OCI-LY7 (cell line): ENCODE measurements at regions not wholly inside any gene's neighbourhood (a gene's known extent, or its start where the extent isn't known, plus 50 kb on each side); places are given as distances from the start of the nearest gene placed in this dataset.
A peak's percentile ranks its signal among the peaks of the same experiment; 100 is the strongest.
"Not testable (repeated sequence)": the region's sequence is repeated elsewhere in the genome, so short reads cannot be mapped to it uniquely, and the experiment has no call there.

Experiments used
- BruUV-seq: library from RNA; stranded (reverse); fragments of 400-500 nt; replicated peaks from 2 replicates; lab custom pipeline; 2021; lab: Mats Ljungman, UMichigan
- CTCF ChIA-PET: fragments of 300-600 bp; sonication (Branson Sonifier 250); formaldehyde crosslinking; loops from one replicate; lab custom pipeline; 2022; ENCODE audit warnings: antibody characterized with exemption; ENCODE audit not compliant: unreplicated experiment; lab: Charles Lee
- POLR2A ChIA-PET: fragments of 300-600 bp; sonication (Branson Sonifier 250); formaldehyde crosslinking; loops from one replicate; lab custom pipeline; 2022; ENCODE audit warnings: antibody characterized with exemption; lab: Charles Lee
- DNase-seq: peaks from one replicate; pipeline ENCODE4 v3.0.0-alpha.2; 2015; ENCODE audit warnings: low spot score
- H2AFZ ChIP-seq: fragments of 200-600 bp; sonication (generic), shearing (Covaris generic); 2 replicates; pipeline ENCODE4 v1.6.1; 2014; ENCODE audit warnings: mild to moderate bottlenecking, antibody characterized with exemption, low read length, moderate library complexity
- H3K27ac ChIP-seq: fragments of 200-600 bp; sonication (generic); 2 replicates; pipeline ENCODE4 v1.5.1; 2014; ENCODE audit warnings: mixed run types, low read depth, mild to moderate bottlenecking, moderate library complexity, low read length, inconsistent platforms; ENCODE audit not compliant: poor library complexity, severe bottlenecking
- H3K36me3 ChIP-seq: fragments of 200-600 bp; sonication (generic); 2 replicates; pipeline ENCODE4 v1.6.1; 2014; ENCODE audit warnings: mild to moderate bottlenecking, antibody characterized with exemption, low read length, moderate library complexity, mixed read lengths; ENCODE audit not compliant: insufficient read depth
- H3K4me1 ChIP-seq: fragments of 200-600 bp; sonication (generic); 2 replicates; pipeline ENCODE4 v1.5.1; 2014; ENCODE audit warnings: mild to moderate bottlenecking, low read length; ENCODE audit not compliant: insufficient read depth, poor library complexity, severe bottlenecking
- H3K4me2 ChIP-seq: fragments of 200-600 bp; sonication (generic); 2 replicates; pipeline ENCODE4 v1.6.1; 2014; ENCODE audit warnings: mild to moderate bottlenecking, low read length
- H3K4me3 ChIP-seq: fragments of 200-600 bp; sonication (generic); 2 replicates; pipeline ENCODE4 v1.5.1; 2014; ENCODE audit warnings: mild to moderate bottlenecking, low read depth, low read length; ENCODE audit not compliant: poor library complexity, severe bottlenecking
- H3K79me2 ChIP-seq: fragments of 200-600 bp; sonication (generic); 2 replicates; pipeline ENCODE4 v1.6.1; 2016; ENCODE audit warnings: low read depth, mild to moderate bottlenecking, low read length, moderate library complexity, mixed read lengths; ENCODE audit not compliant: insufficient read depth
- H3K9me2 ChIP-seq: fragments of 200-600 bp; sonication (generic); 2 replicates; pipeline ENCODE4 v1.6.1; 2016; ENCODE audit warnings: mild to moderate bottlenecking, low read length, mixed read lengths; ENCODE audit not compliant: insufficient read depth
- H3K9me3 ChIP-seq: fragments of 200-600 bp; sonication (generic); 2 replicates; pipeline ENCODE4 v1.6.1; 2014; ENCODE audit warnings: mild to moderate bottlenecking, mixed run types, low read length, mixed read lengths
- H4K20me1 ChIP-seq: fragments of 200-600 bp; sonication (generic); 2 replicates; pipeline ENCODE4 v1.6.1; 2014; ENCODE audit warnings: mild to moderate bottlenecking, antibody characterized with exemption, low read length, moderate library complexity, mixed read lengths; ENCODE audit not compliant: insufficient read depth
- EZH2phosphoT487 ChIP-seq: fragments of 200-600 bp; sonication (generic); IDR thresholded peaks from 2 replicates; pipeline ENCODE4 v1.6.1; 2018; ENCODE audit warnings: low read depth, borderline replicate concordance, mild to moderate bottlenecking, mixed run types, antibody characterized with exemption, low read length, moderate library complexity, mixed read lengths
- intact Hi-C: fragments of 100-400 bp; cut with micrococcal nuclease; formaldehyde crosslinking; loops from one replicate; pipeline ENCODE4 v1.10.0; 2022; ENCODE audit not compliant: unreplicated experiment
- TF ChIP-seq, protein P1 (sequence below): fragments of 200-600 bp; sonication (generic); conservative IDR thresholded peaks from 2 replicates; pipeline ENCODE4 v1.5.1; 2014; ENCODE audit warnings: mild to moderate bottlenecking, antibody characterized with exemption, low read length, moderate library complexity, mixed read lengths

DNA sequence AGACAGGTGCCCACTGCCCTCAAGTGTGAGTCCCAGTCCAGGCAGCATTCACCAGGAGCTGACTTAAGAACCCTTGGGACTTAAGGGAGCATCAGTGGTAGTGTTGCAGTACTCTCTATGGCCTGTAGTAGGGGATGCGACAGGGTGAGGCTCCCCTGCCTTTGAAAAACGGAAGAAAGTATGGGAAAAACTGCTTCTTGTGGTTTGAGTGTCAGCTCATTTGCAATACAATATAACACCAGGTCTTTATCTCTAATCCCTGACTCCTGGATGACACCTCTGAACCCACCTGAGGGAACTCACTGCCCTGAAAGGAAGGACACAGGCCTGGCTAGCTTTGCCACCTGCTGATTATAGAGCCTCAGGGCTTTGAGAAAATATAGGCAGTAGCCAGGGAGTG, 176.0 kb downstream of the SMARCA1 start:
- no peaks in the 10 kb centered on the region for H3K9me2 ChIP-seq
- H3K4me2 ChIP-seq, result no peak overlapping the region
- H3K9me3 ChIP-seq, result no peaks in the 10 kb centered on the region
- no peak for TF ChIP-seq EZH2phosphoT487
- TF ChIP-seq, protein P1, sequence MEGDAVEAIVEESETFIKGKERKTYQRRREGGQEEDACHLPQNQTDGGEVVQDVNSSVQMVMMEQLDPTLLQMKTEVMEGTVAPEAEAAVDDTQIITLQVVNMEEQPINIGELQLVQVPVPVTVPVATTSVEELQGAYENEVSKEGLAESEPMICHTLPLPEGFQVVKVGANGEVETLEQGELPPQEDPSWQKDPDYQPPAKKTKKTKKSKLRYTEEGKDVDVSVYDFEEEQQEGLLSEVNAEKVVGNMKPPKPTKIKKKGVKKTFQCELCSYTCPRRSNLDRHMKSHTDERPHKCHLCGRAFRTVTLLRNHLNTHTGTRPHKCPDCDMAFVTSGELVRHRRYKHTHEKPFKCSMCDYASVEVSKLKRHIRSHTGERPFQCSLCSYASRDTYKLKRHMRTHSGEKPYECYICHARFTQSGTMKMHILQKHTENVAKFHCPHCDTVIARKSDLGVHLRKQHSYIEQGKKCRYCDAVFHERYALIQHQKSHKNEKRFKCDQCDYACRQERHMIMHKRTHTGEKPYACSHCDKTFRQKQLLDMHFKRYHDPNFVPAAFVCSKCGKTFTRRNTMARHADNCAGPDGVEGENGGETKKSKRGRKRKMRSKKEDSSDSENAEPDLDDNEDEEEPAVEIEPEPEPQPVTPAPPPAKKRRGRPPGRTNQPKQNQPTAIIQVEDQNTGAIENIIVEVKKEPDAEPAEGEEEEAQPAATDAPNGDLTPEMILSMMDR, result peak; percentile 41
- intact Hi-C loops, result no loop called here
- DNase-seq, result peak; percentile 1
- no peak overlapping the region for H2AFZ ChIP-seq
- H3K4me1 ChIP-seq, result no peaks in the 10 kb centered on the region
- H3K79me2 ChIP-seq, result no peaks in the 10 kb centered on the region
- ChIA-PET CTCF (interaction anchor here (0.6 kb wide), 1 partner anchor 748 kb away, joined by 3 read pairs; no protein-coding TSS in a partner anchor), POLR2A (no interaction called here)
- no peak overlapping the region for H3K4me3 ChIP-seq
- H4K20me1 ChIP-seq, result no peaks in the 10 kb centered on the region
- H3K27ac ChIP-seq, result no peak overlapping the region
- no peaks in the 10 kb centered on the region for H3K36me3 ChIP-seq
- no TSS peak for BruUV-seq

DNA sequence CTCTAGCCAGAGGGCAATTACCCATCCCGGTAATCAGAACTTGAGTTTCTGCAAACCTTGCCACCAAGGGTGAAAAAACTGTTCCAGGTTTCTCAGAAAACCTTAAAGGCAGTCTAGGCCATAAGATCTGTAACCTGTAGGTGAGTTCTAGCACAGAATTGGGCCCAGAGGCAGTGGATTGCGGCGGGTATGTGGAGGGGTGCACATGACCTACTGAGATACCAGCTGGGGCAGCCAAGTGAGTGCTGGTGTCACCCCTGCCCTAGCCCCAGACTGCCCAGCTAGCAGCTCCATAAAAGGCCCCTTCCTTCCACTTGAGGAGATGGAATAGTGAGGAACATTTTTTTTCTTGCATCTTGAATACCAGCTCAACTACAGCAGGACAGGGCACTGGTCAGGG, 176.7 kb downstream of the SMARCA1 start:
- H4K20me1 ChIP-seq, result no peaks in the 10 kb centered on the region

DNA sequence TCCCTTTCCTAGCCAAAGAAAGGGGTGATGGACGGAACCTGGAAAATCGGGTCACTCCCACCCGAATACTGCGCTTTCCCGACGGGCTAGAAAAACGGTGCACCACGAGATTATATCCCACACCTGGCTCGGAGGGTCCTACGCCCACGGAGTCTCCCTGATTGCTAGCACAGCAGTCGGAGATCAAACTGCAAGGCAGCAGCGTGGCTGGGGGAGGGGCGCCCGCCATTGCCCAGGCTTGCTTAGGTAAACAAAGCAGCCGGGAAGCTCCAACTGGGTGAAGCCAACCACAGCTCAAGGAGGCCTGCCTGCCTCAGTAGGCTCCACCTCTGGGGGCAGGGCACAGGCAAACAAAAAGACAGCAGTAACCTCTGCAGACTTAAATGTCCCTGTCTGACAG, 186.0 kb downstream of the SMARCA1 start:
- H3K4me2 ChIP-seq, BruUV-seq, H4K20me1 ChIP-seq, DNase-seq, H3K9me2 ChIP-seq, intact Hi-C loops, H3K79me2 ChIP-seq, H2AFZ ChIP-seq, CTCF ChIA-PET, H3K27ac ChIP-seq, H3K4me3 ChIP-seq, H3K36me3 ChIP-seq, H3K9me3 ChIP-seq, H3K4me1 ChIP-seq, POLR2A ChIA-PET: not testable (repeated sequence)

More for the DNA sequence above, 176.7 kb downstream of the SMARCA1 start:
- H3K79me2 ChIP-seq, result no peaks in the 10 kb centered on the region
- ChIA-PET POLR2A (no interaction called here), CTCF (no interaction called here)
- no peaks in the 10 kb centered on the region for H3K36me3 ChIP-seq
- H3K9me2 ChIP-seq, result no peaks in the 10 kb centered on the region
- no peak for TF ChIP-seq EZH2phosphoT487
- TF ChIP-seq, protein P1, result no peak
- intact Hi-C loops, result no loop called here
- H3K4me3 ChIP-seq, result no peak overlapping the region
- H3K27ac ChIP-seq, result no peak overlapping the region
- no peaks in the 10 kb centered on the region for H3K4me1 ChIP-seq
- BruUV-seq, result no TSS peak
- H3K4me2 ChIP-seq, result no peak overlapping the region
- H2AFZ ChIP-seq, result no peak overlapping the region
- no peak for DNase-seq
- no peaks in the 10 kb centered on the region for H3K9me3 ChIP-seq
